Liver (tissue), 3 donors: ENCODE measurements at regions not wholly inside any gene's neighbourhood (a gene's known extent, or its start where the extent isn't known, plus 50 kb on each side); places are given as distances from the start of the nearest gene placed in this dataset.

Source experiments
- GABPA ChIP-seq, 2 donors: IDR thresholded peaks in 1 of 2; conservative IDR thresholded peaks in 1 of 2; 2 replicates each; pipeline ENCODE4 v1.6.1; 2016; ENCODE audit warnings: antibody characterized with exemption in 2 of 2, mild to moderate bottlenecking in 1 of 2, moderate library complexity in 1 of 2
- RAD21 ChIP-seq, 2 donors: IDR thresholded peaks; 2 replicates each; pipeline ENCODE4 v1.6.1; 2016; ENCODE audit warnings: antibody characterized with exemption in 2 of 2, mild to moderate bottlenecking in 2 of 2
- TAF1 ChIP-seq: conservative IDR thresholded peaks from 2 replicates; pipeline ENCODE4 v1.6.1; 2016; ENCODE audit warnings: antibody characterized with exemption, mild to moderate bottlenecking
- TF ChIP-seq, protein P1 (sequence below): fragments of 150-350 bp; IDR thresholded peaks from 2 replicates; pipeline ENCODE4 v1.5.1; 2017; ENCODE audit warnings: improper control_type of control experiment, low read depth, low read length; ENCODE audit not compliant: missing input control
- donor health status: healthy.
- donor health status: healthy.

DNA sequence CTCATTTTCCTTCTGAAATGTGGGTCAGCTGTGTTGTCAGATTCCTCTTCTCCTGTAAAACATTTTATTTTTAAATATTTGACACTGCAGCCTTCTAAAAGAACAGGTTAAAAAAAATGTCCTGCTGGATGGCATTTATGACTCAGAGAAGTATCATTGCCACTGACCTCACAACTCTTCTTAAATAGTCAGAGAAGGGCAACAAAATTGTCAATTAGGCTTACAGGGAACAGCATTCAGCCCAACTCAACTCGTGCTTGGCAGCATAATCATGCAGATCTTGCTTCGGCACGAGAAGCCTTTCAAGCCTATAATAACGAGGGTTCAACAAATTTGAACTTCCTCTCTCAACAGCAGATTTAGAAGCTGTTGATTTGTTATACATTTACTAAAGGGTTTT, 296.7 kb upstream of the DACH1 start:
- TF ChIP-seq TAF1 (no peak), RAD21 (IDR thresholded peaks at IDR 0.05) (no peak), GABPA (IDR thresholded peaks at IDR 0.05 in 1 of 2, conservative IDR thresholded peaks at IDR 0.05 in 1 of 2) (no peak)
- TF ChIP-seq, protein P1, sequence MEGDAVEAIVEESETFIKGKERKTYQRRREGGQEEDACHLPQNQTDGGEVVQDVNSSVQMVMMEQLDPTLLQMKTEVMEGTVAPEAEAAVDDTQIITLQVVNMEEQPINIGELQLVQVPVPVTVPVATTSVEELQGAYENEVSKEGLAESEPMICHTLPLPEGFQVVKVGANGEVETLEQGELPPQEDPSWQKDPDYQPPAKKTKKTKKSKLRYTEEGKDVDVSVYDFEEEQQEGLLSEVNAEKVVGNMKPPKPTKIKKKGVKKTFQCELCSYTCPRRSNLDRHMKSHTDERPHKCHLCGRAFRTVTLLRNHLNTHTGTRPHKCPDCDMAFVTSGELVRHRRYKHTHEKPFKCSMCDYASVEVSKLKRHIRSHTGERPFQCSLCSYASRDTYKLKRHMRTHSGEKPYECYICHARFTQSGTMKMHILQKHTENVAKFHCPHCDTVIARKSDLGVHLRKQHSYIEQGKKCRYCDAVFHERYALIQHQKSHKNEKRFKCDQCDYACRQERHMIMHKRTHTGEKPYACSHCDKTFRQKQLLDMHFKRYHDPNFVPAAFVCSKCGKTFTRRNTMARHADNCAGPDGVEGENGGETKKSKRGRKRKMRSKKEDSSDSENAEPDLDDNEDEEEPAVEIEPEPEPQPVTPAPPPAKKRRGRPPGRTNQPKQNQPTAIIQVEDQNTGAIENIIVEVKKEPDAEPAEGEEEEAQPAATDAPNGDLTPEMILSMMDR, result no peak
